Osteocyte (in vitro differentiated cells): ENCODE measurements at regions not wholly inside any gene's neighbourhood (a gene's known extent, or its start where the extent isn't known, plus 50 kb on each side); places are given as distances from the start of the nearest gene placed in this dataset.

Source experiments
- DNase-seq: peaks from one replicate; pipeline ENCODE4 v3.0.0; 2021; ENCODE audit warnings: mixed read lengths; ENCODE audit not compliant: unreplicated experiment; ENCODE audit errors: extremely low spot score
- H3K27ac Mint-ChIP-seq: one replicate; pipeline ENCODE4 v1.8.0; 2021; ENCODE audit warnings: mild to moderate bottlenecking, mixed read lengths; ENCODE audit not compliant: unreplicated experiment
- H3K27me3 Mint-ChIP-seq: one replicate; pipeline ENCODE4 v1.8.0; 2021; ENCODE audit warnings: mixed read lengths; ENCODE audit not compliant: unreplicated experiment
- H3K36me3 Mint-ChIP-seq: one replicate; pipeline ENCODE4 v1.8.0; 2021; ENCODE audit warnings: mixed read lengths; ENCODE audit not compliant: unreplicated experiment
- H3K4me1 Mint-ChIP-seq: one replicate; pipeline ENCODE4 v1.8.0; 2021; ENCODE audit warnings: mixed read lengths; ENCODE audit not compliant: unreplicated experiment
- H3K4me3 Mint-ChIP-seq: one replicate; pipeline ENCODE4 v1.8.0; 2021; ENCODE audit warnings: mild to moderate bottlenecking, moderate library complexity, mixed read lengths; ENCODE audit not compliant: unreplicated experiment
- H3K9me3 Mint-ChIP-seq: one replicate; pipeline ENCODE4 v1.8.0; 2021; ENCODE audit warnings: mixed read lengths; ENCODE audit not compliant: unreplicated experiment
- CTCF ChIP-seq: fragments of 200-600 bp; sonication (generic); IDR thresholded peaks from 2 replicates; pipeline ENCODE4 v1.5.0; 2021; ENCODE audit warnings: antibody characterized with exemption, mild to moderate bottlenecking, moderate library complexity

DNA sequence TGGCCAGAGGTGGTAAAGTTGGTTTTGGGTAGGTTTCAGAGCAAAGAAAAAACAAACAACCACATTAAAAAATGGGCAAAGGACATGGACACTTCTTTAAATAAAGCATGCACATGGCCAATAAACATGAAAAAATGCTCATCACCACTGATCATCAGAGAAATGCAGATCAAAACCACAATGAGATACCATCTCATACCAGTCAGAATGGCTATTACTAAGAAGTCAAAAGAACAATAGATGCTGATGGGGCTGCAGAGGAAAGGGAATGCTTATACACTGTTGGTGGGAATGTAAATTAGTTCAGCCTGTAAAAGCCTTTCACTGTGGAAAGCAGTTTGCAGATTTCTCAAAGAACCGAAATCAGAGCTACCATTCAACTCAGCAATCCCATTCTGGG, 598.4 kb upstream of the SOX9 start:
- H3K9me3 Mint-ChIP-seq, result no peaks in the 10 kb centered on the region
- H3K4me3 Mint-ChIP-seq, result no peak overlapping the region
- H3K27ac Mint-ChIP-seq, result no peak overlapping the region
- no peak for TF ChIP-seq CTCF
- DNase-seq, result no peak
- H3K36me3 Mint-ChIP-seq, result no peaks in the 10 kb centered on the region
- H3K27me3 Mint-ChIP-seq, result peaks cover 14% of the 10 kb centered on the region
- H3K4me1 Mint-ChIP-seq, result no peaks in the 10 kb centered on the region

GRCh38 chr17:71527311-71527710, 593.5 kb upstream of the SOX9 start:
- Mint-ChIP-seq H3K27ac (no peak overlapping the region), H3K36me3 (no peaks in the 10 kb centered on the region), H3K9me3 (no peaks in the 10 kb centered on the region), H3K4me1 (no peaks in the 10 kb centered on the region), H3K27me3 (peaks cover 35% of the 10 kb centered on the region), H3K4me3 (no peak overlapping the region)
- no peak for DNase-seq
- no peak for TF ChIP-seq CTCF

DNA sequence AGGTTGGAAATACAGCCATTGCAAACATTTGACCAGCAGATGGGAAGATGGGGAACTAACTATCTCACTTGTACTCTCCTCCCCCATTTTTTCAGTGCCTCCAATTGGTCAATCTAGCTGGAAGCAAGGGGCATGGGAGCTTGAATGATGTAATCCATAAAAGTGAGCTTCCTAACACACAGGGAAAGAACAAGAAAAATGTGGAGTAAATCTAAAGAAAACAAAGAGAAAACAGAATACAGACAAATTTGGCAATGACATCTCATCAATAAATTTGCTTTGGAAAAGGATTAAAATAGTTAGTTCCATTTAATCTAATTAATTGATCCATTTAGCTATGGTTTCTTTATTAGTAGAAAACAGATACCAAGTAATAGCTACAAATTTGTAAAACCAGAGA, 592.6 kb upstream of the SOX9 start:
- no peak for DNase-seq
- Mint-ChIP-seq H3K36me3 (no peaks in the 10 kb centered on the region), H3K27me3 (peaks cover 33% of the 10 kb centered on the region), H3K27ac (no peak overlapping the region), H3K4me3 (no peak overlapping the region), H3K9me3 (no peaks in the 10 kb centered on the region), H3K4me1 (no peaks in the 10 kb centered on the region)
- no peak for TF ChIP-seq CTCF

- no peak for TF ChIP-seq CTCF
Observed at GRCh38 chr17:71530248-71530647, 590.6 kb upstream of the SOX9 start.

GRCh38 chr17:71535321-71535720, 585.5 kb upstream of the SOX9 start:
- no peaks in the 10 kb centered on the region for H3K9me3 Mint-ChIP-seq
- H3K4me3 Mint-ChIP-seq, result no peak overlapping the region
- no peaks in the 10 kb centered on the region for H3K4me1 Mint-ChIP-seq
- no peak for DNase-seq
- no peak overlapping the region for H3K27ac Mint-ChIP-seq
- peaks cover 11% of the 10 kb centered on the region for H3K27me3 Mint-ChIP-seq
- H3K36me3 Mint-ChIP-seq, result no peaks in the 10 kb centered on the region
- no peak for TF ChIP-seq CTCF

More at GRCh38 chr17:71530248-71530647, 590.6 kb upstream of the SOX9 start:
- Mint-ChIP-seq H3K27ac (no peak overlapping the region), H3K4me1 (no peaks in the 10 kb centered on the region), H3K36me3 (no peaks in the 10 kb centered on the region), H3K9me3 (no peaks in the 10 kb centered on the region), H3K27me3 (peaks cover 33% of the 10 kb centered on the region), H3K4me3 (no peak overlapping the region)
- DNase-seq, result no peak
